ENCODE measurements at regions not wholly inside any gene's neighbourhood (a gene's known extent, or its start where the extent isn't known, plus 50 kb on each side); places are given as distances from the start of the nearest gene placed in this dataset.
"Not testable (repeated sequence)": the region's sequence is repeated elsewhere in the genome, so short reads cannot be mapped to it uniquely, and the experiment has no call there.

DNA sequence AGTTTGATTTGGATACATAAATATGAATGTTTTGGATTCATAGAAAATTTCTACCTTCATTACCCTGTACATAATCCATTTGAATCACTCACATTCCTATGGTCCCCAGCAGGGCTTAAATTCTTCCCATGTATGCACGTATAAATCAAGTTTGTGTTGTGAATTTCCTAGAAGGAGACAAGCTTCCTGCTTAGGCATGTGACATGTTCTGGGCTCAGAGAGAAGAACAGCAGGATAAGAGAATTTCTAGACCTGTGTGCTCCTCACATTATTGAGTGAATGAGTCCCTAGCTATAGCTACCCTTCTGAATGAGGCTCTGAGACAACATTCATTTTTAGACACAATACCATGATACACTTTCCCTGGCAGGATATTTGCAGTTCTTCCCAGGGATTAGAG, 229.1 kb downstream of the YTHDC2 start:
- TF ChIP-seq, protein P1, sequence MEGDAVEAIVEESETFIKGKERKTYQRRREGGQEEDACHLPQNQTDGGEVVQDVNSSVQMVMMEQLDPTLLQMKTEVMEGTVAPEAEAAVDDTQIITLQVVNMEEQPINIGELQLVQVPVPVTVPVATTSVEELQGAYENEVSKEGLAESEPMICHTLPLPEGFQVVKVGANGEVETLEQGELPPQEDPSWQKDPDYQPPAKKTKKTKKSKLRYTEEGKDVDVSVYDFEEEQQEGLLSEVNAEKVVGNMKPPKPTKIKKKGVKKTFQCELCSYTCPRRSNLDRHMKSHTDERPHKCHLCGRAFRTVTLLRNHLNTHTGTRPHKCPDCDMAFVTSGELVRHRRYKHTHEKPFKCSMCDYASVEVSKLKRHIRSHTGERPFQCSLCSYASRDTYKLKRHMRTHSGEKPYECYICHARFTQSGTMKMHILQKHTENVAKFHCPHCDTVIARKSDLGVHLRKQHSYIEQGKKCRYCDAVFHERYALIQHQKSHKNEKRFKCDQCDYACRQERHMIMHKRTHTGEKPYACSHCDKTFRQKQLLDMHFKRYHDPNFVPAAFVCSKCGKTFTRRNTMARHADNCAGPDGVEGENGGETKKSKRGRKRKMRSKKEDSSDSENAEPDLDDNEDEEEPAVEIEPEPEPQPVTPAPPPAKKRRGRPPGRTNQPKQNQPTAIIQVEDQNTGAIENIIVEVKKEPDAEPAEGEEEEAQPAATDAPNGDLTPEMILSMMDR (IDR thresholded peaks at IDR 0.05; ENCODE audit: insufficient read depth, low read depth, low read length) = no peak
- no peak overlapping the region for H3K4me3 ChIP-seq (ENCODE audit: low read depth, low read length)
- no peak for DNase-seq (ENCODE audit: low read depth)

DNA sequence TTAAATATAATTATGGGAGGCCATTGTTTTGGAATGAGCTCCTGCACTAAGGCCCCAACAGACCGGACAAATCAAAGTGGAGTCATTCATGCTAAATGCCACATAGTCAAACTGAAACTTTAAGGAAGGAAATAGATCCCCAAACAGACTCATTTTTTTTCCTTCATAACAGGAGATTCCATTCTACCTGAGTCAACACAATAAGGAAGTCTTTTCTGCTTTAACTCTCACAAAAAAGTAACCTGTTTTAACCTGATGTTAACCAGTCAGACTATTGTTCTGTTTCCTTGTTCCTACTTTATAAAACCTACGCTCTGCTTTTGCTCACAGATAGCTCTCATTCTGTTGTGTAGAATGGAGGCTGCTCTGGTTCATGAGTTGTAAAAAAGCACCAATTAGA, 234.9 kb downstream of the YTHDC2 start:
- no peak for DNase-seq (ENCODE audit: low read depth)
- H3K4me3 ChIP-seq (ENCODE audit: low read depth, low read length) = no peak overlapping the region
- TF ChIP-seq, protein P1 (IDR thresholded peaks at IDR 0.05; ENCODE audit: insufficient read depth, low read depth, low read length) = no peak

DNA sequence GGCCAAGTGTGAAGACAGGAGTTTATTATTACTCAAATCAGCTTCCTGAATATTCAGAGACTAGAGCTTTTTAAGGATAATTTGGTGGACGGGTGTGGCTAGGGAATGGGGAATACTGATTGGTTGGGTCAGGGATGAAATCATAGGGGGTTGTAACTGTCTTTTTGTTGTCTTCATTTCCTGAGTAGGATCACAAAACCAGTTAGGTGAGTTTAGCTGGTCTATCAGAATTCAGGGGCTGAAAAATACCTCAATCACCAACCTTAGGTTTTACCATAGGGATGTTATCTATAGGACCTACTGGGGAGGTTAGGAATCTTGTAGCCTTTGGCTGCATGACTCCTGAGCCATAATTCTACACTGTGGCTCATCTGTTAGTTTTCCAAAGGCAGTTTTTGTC, 235.8 kb downstream of the YTHDC2 start:
- TF ChIP-seq, protein P1 (IDR thresholded peaks at IDR 0.05; ENCODE audit: insufficient read depth, low read depth, low read length) = no peak
- no peak for DNase-seq (ENCODE audit: low read depth)
- H3K4me3 ChIP-seq (ENCODE audit: low read depth, low read length) = no peak overlapping the region

DNA sequence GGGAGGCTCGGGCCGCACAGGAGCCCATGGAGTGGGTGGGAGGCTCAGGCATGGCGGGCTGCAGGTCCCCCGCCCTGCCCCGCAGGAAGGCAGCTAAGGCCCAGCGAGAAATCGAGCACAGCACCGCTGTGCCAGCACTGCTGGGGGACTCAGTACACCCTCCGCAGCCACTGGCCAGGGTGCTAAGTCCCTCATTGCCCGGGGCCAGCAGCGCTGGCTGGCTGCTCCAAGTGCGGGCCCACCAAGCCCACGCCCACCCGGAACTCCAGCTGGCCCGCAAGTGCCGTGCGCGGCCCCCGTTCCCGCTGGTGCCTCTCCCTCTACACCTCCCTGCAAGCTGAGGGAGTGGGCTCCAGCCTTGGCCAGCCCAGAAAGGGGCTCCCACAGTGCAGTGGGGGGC, 239.7 kb downstream of the YTHDC2 start:
- not testable (repeated sequence) for H3K4me3 ChIP-seq (ENCODE audit: low read depth, low read length); DNase-seq (ENCODE audit: low read depth)

DNA sequence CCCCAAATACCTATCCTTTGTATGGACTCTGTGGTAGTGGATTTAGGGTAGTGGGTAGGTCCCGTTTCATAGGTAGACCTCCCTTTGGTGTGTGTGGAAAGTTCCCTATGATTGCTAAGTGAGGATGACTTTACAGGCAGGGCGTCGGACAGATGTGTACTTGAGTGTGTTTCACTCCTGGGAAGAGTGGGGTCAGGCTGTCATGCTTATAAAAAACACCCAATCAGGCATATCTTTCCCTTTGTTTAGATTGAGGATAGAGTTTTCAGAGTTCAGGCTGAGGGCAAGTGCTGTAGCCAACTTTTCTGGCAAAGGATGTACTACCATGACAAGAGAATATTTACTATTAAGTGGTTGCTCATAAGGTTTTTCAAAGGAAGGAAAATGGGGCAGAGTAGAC, 242.0 kb downstream of the YTHDC2 start:
- DNase-seq (ENCODE audit: low read depth) = no peak
- H3K4me3 ChIP-seq (ENCODE audit: low read depth, low read length) = no peak overlapping the region
- TF ChIP-seq, protein P1 (IDR thresholded peaks at IDR 0.05; ENCODE audit: insufficient read depth, low read depth, low read length) = no peak

DNA sequence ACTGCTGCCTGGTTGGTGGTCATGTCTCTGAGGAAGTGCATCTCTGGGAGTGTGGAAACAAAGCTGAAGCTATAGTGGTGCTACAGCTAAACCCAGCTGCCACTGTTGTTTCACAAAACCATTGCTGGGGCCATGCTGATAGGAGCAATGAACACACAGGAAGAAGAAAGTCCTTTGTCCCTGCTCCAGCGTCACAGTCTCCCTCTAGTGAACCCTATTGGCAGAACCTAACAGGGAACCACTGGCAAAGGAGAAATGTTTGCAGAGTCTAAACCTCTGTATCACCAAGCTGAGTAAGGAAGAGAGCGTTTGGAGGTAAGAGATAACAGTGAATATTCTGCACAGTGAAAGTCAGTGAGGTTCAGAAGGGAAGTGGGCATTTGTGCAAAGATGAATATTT, 244.0 kb downstream of the YTHDC2 start:
- no peak for DNase-seq (ENCODE audit: low read depth)
- TF ChIP-seq, protein P1 (IDR thresholded peaks at IDR 0.05; ENCODE audit: insufficient read depth, low read depth, low read length) = no peak
- no peak overlapping the region for H3K4me3 ChIP-seq (ENCODE audit: low read depth, low read length)

DNA sequence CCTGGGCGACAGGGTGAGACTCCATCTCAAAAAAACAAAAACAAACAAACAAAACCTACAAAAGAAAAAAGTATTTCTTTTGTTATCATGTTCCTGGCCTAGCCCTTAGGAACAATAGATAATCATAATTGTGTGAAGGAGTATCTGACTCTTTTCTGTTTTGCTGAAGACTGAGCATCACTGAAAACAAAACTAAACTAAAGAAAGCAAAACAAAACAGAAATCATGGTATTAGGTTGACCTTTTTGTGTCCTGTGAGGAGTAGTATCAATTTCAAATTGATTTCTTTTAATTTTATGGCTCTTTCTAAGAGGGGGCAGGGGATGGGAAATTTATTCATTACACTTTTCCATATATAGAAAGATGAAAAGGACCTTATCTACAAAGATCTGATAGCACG, 246.0 kb downstream of the YTHDC2 start:
- H3K4me3 ChIP-seq (ENCODE audit: low read depth, low read length) = no peak overlapping the region
- no peak for DNase-seq (ENCODE audit: low read depth)
- TF ChIP-seq, protein P1 (IDR thresholded peaks at IDR 0.05; ENCODE audit: insufficient read depth, low read depth, low read length) = no peak
